ENCODE measurements at regions not wholly inside any gene's neighbourhood (a gene's known extent, or its start where the extent isn't known, plus 50 kb on each side); places are given as distances from the start of the nearest gene placed in this dataset.

GRCh38 chr6:108751851-108752732 is 96.1 kb upstream of the ARMC2 start:
- no peak for DNase-seq (ENCODE audit: low spot score)

GRCh38 chr6:108752733-108753590 is 95.3 kb upstream of the ARMC2 start:
- no peak for DNase-seq (ENCODE audit: low spot score)

GRCh38 chr6:108755257-108756240 is 92.7 kb upstream of the ARMC2 start:
- DNase-seq (ENCODE audit: low spot score), result no peak

- DNase-seq (ENCODE audit: low spot score), result no peak
These were observed 90.9 kb upstream of the ARMC2 start for GRCh38 chr6:108757357-108757756.

- DNase-seq (ENCODE audit: low spot score), result no peak
These were observed 89.3 kb upstream of the ARMC2 start for GRCh38 chr6:108758884-108759283.

- DNase-seq (ENCODE audit: low spot score), result no peak
These were observed 87.8 kb upstream of the ARMC2 start for GRCh38 chr6:108760126-108761050.

GRCh38 chr6:108762394-108762793 is 85.8 kb upstream of the ARMC2 start:
- no peak for DNase-seq (ENCODE audit: low spot score)

- DNase-seq (ENCODE audit: low spot score), result no peak
These were observed 84.2 kb upstream of the ARMC2 start for GRCh38 chr6:108763931-108764579.

- DNase-seq (ENCODE audit: low spot score), result no peak
These were observed 83.7 kb upstream of the ARMC2 start for GRCh38 chr6:108764580-108764950.

- DNase-seq (ENCODE audit: low spot score), result no peak
These were observed 82.7 kb upstream of the ARMC2 start for GRCh38 chr6:108765495-108765894.

GRCh38 chr6:108766419-108766818 is 81.8 kb upstream of the ARMC2 start:
- DNase-seq (ENCODE audit: low spot score), result no peak

- DNase-seq (ENCODE audit: low spot score), result no peak
These were observed 81.3 kb upstream of the ARMC2 start for GRCh38 chr6:108766886-108767285.

- no peak for DNase-seq (ENCODE audit: low spot score)
These were observed 80.6 kb upstream of the ARMC2 start for GRCh38 chr6:108767418-108768165.

- no peak for DNase-seq (ENCODE audit: low spot score)
These were observed 80.1 kb upstream of the ARMC2 start for GRCh38 chr6:108768166-108768555.

- DNase-seq (ENCODE audit: low spot score), result no peak
These were observed 79.3 kb upstream of the ARMC2 start for GRCh38 chr6:108768792-108769524.

GRCh38 chr6:108771421-108771820 is 76.8 kb upstream of the ARMC2 start:
- DNase-seq (ENCODE audit: low spot score), result no peak

- DNase-seq (ENCODE audit: low spot score), result no peak
These were observed 73.7 kb upstream of the ARMC2 start for GRCh38 chr6:108774555-108774954.

GRCh38 chr6:108777536-108777935 is 70.7 kb upstream of the ARMC2 start:
- DNase-seq (ENCODE audit: low spot score), result no peak
